Fibroblast of mammary gland (primary cell): ENCODE measurements at regions not wholly inside any gene's neighbourhood (a gene's known extent, or its start where the extent isn't known, plus 50 kb on each side); places are given as distances from the start of the nearest gene placed in this dataset.
A peak's percentile ranks its signal among the peaks of the same experiment; 100 is the strongest.

Source experiments
- DNase-seq: peaks from one replicate; pipeline ENCODE4 v3.0.0-alpha.2; 2010; ENCODE audit warnings: low read depth
- H3K4me3 ChIP-seq: 2 replicates; pipeline ENCODE4 v1.5.1; 2011; ENCODE audit warnings: low read depth, mild to moderate bottlenecking, low read length, moderate library complexity; ENCODE audit not compliant: control insufficient read depth
- TF ChIP-seq, protein P1 (sequence below): conservative IDR thresholded peaks from 2 replicates; pipeline ENCODE4 v1.5.1; 2011; ENCODE audit warnings: low read depth, low read length, inconsistent platforms; ENCODE audit not compliant: control insufficient read depth, insufficient read depth

DNA sequence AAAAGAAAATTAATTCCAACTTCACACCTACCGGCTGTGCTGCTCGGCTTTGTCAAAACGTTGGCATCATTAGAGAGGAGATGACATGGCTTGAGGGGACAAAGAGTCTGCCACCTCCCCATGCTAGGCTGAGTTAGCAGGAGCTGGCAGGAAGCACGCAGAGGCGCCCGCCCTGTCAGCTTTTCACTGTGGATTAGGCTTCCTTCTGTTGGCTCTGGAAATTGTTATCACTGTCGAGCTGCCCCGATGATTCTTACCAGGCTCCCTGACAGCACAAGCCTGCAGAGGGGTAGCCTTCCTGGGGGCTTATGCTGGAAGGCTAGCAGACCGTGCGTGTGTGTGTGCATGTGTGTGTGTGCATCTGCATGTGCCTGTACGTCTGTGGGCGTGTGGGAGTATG, 490.9 kb upstream of the TBX3 start:
- TF ChIP-seq, protein P1, sequence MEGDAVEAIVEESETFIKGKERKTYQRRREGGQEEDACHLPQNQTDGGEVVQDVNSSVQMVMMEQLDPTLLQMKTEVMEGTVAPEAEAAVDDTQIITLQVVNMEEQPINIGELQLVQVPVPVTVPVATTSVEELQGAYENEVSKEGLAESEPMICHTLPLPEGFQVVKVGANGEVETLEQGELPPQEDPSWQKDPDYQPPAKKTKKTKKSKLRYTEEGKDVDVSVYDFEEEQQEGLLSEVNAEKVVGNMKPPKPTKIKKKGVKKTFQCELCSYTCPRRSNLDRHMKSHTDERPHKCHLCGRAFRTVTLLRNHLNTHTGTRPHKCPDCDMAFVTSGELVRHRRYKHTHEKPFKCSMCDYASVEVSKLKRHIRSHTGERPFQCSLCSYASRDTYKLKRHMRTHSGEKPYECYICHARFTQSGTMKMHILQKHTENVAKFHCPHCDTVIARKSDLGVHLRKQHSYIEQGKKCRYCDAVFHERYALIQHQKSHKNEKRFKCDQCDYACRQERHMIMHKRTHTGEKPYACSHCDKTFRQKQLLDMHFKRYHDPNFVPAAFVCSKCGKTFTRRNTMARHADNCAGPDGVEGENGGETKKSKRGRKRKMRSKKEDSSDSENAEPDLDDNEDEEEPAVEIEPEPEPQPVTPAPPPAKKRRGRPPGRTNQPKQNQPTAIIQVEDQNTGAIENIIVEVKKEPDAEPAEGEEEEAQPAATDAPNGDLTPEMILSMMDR: no peak
- H3K4me3 ChIP-seq: no peak overlapping the region
- no peak for DNase-seq

GRCh38 chr12:115172521-115172920, 488.5 kb upstream of the TBX3 start:
- no peak overlapping the region for H3K4me3 ChIP-seq
- DNase-seq: peak; percentile 62
- TF ChIP-seq, protein P1: no peak

GRCh38 chr12:115169981-115170380, 486.0 kb upstream of the TBX3 start:
- TF ChIP-seq, protein P1: no peak
- no peak overlapping the region for H3K4me3 ChIP-seq
- DNase-seq: no peak

- TF ChIP-seq, protein P1: peak; percentile 35
- DNase-seq: peak; percentile 55
Observed at GRCh38 chr12:115166698-115167315, 482.8 kb upstream of the TBX3 start.

GRCh38 chr12:115163710-115164109, 479.7 kb upstream of the TBX3 start:
- DNase-seq: no peak
- H3K4me3 ChIP-seq: no peak overlapping the region
- TF ChIP-seq, protein P1: no peak

More at GRCh38 chr12:115166698-115167315, 482.8 kb upstream of the TBX3 start:
- no peak overlapping the region for H3K4me3 ChIP-seq

DNA sequence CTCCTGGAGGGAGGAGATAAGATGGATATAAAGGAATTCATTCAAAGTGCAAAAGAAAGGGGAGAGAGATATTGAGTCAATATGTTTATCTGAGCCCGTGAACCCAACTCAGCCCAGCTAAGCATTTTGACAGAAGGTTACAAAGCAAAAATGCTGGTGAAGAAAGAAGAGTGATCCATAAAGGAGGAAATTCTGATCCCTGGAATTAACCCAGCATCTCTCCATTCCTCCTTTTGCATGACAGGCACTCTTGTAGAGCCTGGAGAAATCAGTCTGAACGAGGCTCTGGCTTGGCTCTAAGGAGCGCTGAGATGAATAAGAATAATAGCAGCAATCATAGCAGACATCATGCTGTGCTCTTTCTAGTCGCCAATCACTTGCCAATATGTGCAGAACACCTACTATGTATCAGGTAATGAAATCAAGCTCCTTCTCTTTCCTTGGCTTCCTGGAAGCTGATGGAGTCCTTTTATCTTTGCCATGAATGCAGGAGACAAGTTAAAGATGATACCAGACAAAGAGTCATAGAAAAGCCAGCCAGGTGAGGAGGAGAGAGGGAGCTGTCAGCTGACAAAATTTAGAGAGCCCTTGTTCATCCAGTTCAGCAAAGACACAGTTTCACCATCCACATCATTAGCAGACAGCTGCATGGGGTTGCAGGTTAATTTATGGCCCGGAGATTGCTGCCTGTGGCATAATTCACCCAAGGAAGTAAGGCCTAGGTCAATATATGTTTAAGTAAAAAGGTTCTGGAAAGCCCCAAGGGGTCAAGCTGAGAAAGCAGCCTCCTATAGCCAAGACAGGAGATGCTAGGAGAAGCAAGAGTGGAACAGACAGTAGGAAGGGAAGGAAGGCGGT, 476.5 kb upstream of the TBX3 start:
- no peak for DNase-seq
- no peak overlapping the region for H3K4me3 ChIP-seq
- TF ChIP-seq, protein P1: no peak
